GM12878 (cell line): ENCODE measurements at regions not wholly inside any gene's neighbourhood (a gene's known extent, or its start where the extent isn't known, plus 50 kb on each side); places are given as distances from the start of the nearest gene placed in this dataset. TPM values are rescaled to one million over a fixed set of nuclear protein-coding genes. Genes with fewer than 3 reads are reported as not detected.

ENCODE experiments used
- ATAC-seq: fragments of 200-7000 bp; cut with Tn5 transposase; 3 replicates; pipeline ENCODE4 v1.9.1; 2020; ENCODE audit warnings: mild to moderate bottlenecking, moderate library complexity
- BruUV-seq: library from RNA; stranded (reverse); fragments of 400-500 nt; replicated peaks from 2 replicates; lab custom pipeline; 2021; lab: Mats Ljungman, UMichigan
- CTCF ChIA-PET: fragments of 300-600 bp; sonication (Branson Sonifier 250); formaldehyde crosslinking; extraction: SDS; loops from one replicate; lab custom pipeline; 2021; ENCODE audit warnings: inconsistent platforms; lab: Yijun Ruan, JAX
- POLR2A ChIA-PET: fragments of 350-600 bp; formaldehyde crosslinking; extraction: SDS; loops from one replicate; lab custom pipeline; 2021; ENCODE audit warnings: inconsistent platforms; lab: Charles Lee
- RAD21 ChIA-PET: fragments of 300-600 bp; sonication (Branson Sonifier 250); formaldehyde crosslinking; loops from one replicate; lab custom pipeline; 2023; ENCODE audit warnings: antibody characterized with exemption; ENCODE audit not compliant: unreplicated experiment; lab: Charles Lee
- SMC1A ChIA-PET: fragments of 300-600 bp; sonication (Branson Sonifier 250); formaldehyde crosslinking; loops from one replicate; lab custom pipeline; 2023; ENCODE audit not compliant: unreplicated experiment, uncharacterized antibody; lab: Charles Lee
- DNase-seq: peaks from one replicate; pipeline ENCODE4 v3.0.0-alpha.2; 2011; ENCODE audit warnings: low read depth, low spot score
- FAIRE-seq: peaks from 3 replicates; lab custom pipeline; 2011; peaks lifted over from hg19 to GRCh38; lab: Jason Lieb, UNC
- H2AFZ ChIP-seq: 2 replicates; pipeline ENCODE4 v1.6.0; 2011; ENCODE audit warnings: low read depth, low read length, control low read depth; ENCODE audit not compliant: control insufficient read depth
- H3K27ac ChIP-seq: 2 replicates; pipeline ENCODE4 v1.5.1; 2011; ENCODE audit warnings: control low read depth; ENCODE audit not compliant: control insufficient read depth, insufficient read depth
- H3K27me3 ChIP-seq, 2 experiments: replicated peaks in 1 of 2; 2 replicates each; pipeline versions ENCODE4 v1.6.0 to v1.6.1; 2011; ENCODE audit warnings: low read length in 1 of 2; ENCODE audit not compliant: control insufficient read depth in 2 of 2, insufficient read depth in 2 of 2
- H3K36me3 ChIP-seq, 2 experiments: 2 replicates each; pipeline ENCODE4 v1.5.1; 2011; ENCODE audit warnings: low read length in 1 of 2; ENCODE audit not compliant: control insufficient read depth in 2 of 2, insufficient read depth in 2 of 2
- H3K4me1 ChIP-seq: 2 replicates; pipeline ENCODE4 v1.6.1; 2011; ENCODE audit warnings: mild to moderate bottlenecking, low read length, moderate library complexity, mixed read lengths; ENCODE audit not compliant: control insufficient read depth, insufficient read depth
- H3K4me2 ChIP-seq: 2 replicates; pipeline ENCODE4 v1.6.0; 2011; ENCODE audit warnings: control low read depth; ENCODE audit not compliant: control insufficient read depth, insufficient read depth
- H3K4me3 ChIP-seq: fragments of 200-600 bp; sonication (generic); 2 replicates; pipeline ENCODE4 v1.5.1; 2016
- H3K79me2 ChIP-seq: 2 replicates; pipeline ENCODE4 v1.6.0; 2011; ENCODE audit warnings: low read length; ENCODE audit not compliant: control insufficient read depth, insufficient read depth
- H3K9ac ChIP-seq: 2 replicates; pipeline ENCODE4 v1.8.0; 2011; ENCODE audit warnings: low read length, control low read depth, mixed read lengths; ENCODE audit not compliant: control insufficient read depth, insufficient read depth
- H3K9me3 ChIP-seq: replicated peaks from 3 replicates; pipeline ENCODE4 v1.5.1; 2011; ENCODE audit warnings: mild to moderate bottlenecking, low read length; ENCODE audit not compliant: control insufficient read depth, insufficient read depth
- H4K20me1 ChIP-seq: 2 replicates; pipeline ENCODE4 v1.6.0; 2011; ENCODE audit not compliant: control insufficient read depth, insufficient read depth
- EED ChIP-seq: sonication (generic); IDR thresholded peaks from 2 replicates; pipeline ENCODE4 v1.6.1; 2016; ENCODE audit warnings: antibody characterized with exemption, low read depth
- WGBS: methylation state at CpG from one replicate; pipeline ENCODE4 v1.1.6; 2016; ENCODE audit warnings: low lambda C conversion rate; ENCODE audit not compliant: insufficient replicate concordance, insufficient coverage; ENCODE audit errors: missing lambda C conversion rate; 5-methylcytosine and 5-hydroxymethylcytosine counted together
- in situ Hi-C: fragments of 300-500 bp; cut with MboI; formaldehyde crosslinking; loops from 9 replicates; pipeline ENCODE4 v1.14.3; 2018; ENCODE audit warnings: mixed read lengths
- intact Hi-C: fragments of 100-400 bp; cut with micrococcal nuclease; formaldehyde crosslinking; loops from one replicate; pipeline ENCODE4 v1.14.2; 2022; ENCODE audit not compliant: unreplicated experiment
- small RNA-seq: library from RNA; depleted of rRNA; stranded (forward); fragments of <200 nt; gene quantifications from one replicate; pipeline ENCODE3, GENCODE V24; 2014

DNA sequence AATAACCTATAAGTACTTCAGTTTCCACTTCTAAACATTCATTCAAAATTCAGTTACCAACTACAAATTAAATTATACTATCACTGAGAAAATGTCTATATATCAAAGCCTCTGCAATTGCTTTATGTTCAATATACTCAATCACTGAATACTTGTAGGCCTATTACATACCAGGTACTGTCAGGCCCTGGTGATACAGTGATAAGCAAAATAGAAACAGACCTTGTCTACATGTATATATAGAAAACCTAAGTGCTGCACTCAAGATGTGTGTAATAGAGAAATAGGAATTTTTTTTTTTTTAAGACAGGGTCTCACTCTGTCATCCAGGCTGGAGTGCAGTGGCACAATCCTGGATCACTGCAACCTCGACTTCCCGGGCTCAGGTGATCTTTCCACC is 53.7 kb upstream of the PHF14 start:
- 42% methylated on average over 2 of the region's 2 CpGs for WGBS
- H3K4me2 ChIP-seq, result no peak overlapping the region
- H3K79me2 ChIP-seq, result no peaks in the 10 kb centered on the region
- H4K20me1 ChIP-seq, result no peaks in the 10 kb centered on the region
- H3K36me3 ChIP-seq, result no peaks in the 10 kb centered on the region
- H2AFZ ChIP-seq, result no peak overlapping the region
- in situ Hi-C loops, result no loop called here
- FAIRE-seq (no peak), DNase-seq (no peak)
- ChIA-PET POLR2A (no interaction called here), RAD21 (no interaction called here), SMC1A (interaction anchor here (1.8 kb wide), 1 partner anchor 14 kb away, joined by 3 read pairs; no protein-coding TSS in a partner anchor), CTCF (interaction anchor here (1.0 kb wide), 1 partner anchor 31 kb away, joined by 3 read pairs; no protein-coding TSS in a partner anchor)
- H3K27ac ChIP-seq, result no peak overlapping the region
- no peaks in the 10 kb centered on the region; a peak in 1 of 4 replicates for H3K27me3 ChIP-seq
- no TSS peak for BruUV-seq
- no peak overlapping the region for H3K4me3 ChIP-seq
- no peaks in the 10 kb centered on the region for H3K9me3 ChIP-seq
- TF ChIP-seq EED, result no peak
- TF ChIP-seq, all 136 proteins: peak for 0
- no peak for ATAC-seq
- intact Hi-C loops, result loop anchor here (10.0 kb wide), 1 partner anchor 65 kb away; no protein-coding TSS in a partner anchor
- Histone ChIP-seq H3K4me1 (no peaks in the 10 kb centered on the region), H3K9ac (no peak overlapping the region)

Small RNA genes lying in the stretch of these regions (small RNA-seq; reads per million reads assigned to genes)
- not detected for gene AC004852.1
- gene AC009945.1, result not detected
- gene RF00012, result not detected
- gene RF00019, result not detected
